HUES64 (cell line): ENCODE measurements at regions not wholly inside any gene's neighbourhood (a gene's known extent, or its start where the extent isn't known, plus 50 kb on each side); places are given as distances from the start of the nearest gene placed in this dataset.

Experiments
- H3K27ac ChIP-seq: 2 replicates; pipeline ENCODE4 v1.7.0; 2013; ENCODE audit warnings: low read depth, low read length, inconsistent platforms
- H3K27me3 ChIP-seq: 2 replicates; pipeline ENCODE4 v1.6.1; 2013; ENCODE audit warnings: mild to moderate bottlenecking, low read length; ENCODE audit not compliant: insufficient read depth
- H3K36me3 ChIP-seq: 2 replicates; pipeline ENCODE4 v1.6.1; 2013; ENCODE audit warnings: mild to moderate bottlenecking, low read length; ENCODE audit not compliant: insufficient read depth
- H3K4me1 ChIP-seq: 2 replicates; pipeline ENCODE4 v1.6.1; 2013; ENCODE audit warnings: mild to moderate bottlenecking, low read length, moderate library complexity; ENCODE audit not compliant: insufficient read depth
- H3K4me3 ChIP-seq: 2 replicates; pipeline ENCODE4 v1.5.1; 2013; ENCODE audit warnings: mild to moderate bottlenecking, low read length, moderate library complexity
- H3K9ac ChIP-seq: 2 replicates; pipeline ENCODE4 v1.6.1; 2013; ENCODE audit warnings: mild to moderate bottlenecking, low read depth, low read length
- H3K9me3 ChIP-seq: 2 replicates; pipeline ENCODE4 v1.6.1; 2013; ENCODE audit warnings: low read depth, low read length; ENCODE audit not compliant: insufficient read depth
- WGBS: fragments of 150-250, 120-280 bp; methylation state at CpG from one replicate; pipeline ENCODE4 v1.1.7; 2013; ENCODE audit warnings: missing lambda C conversion rate; 5-methylcytosine and 5-hydroxymethylcytosine counted together

DNA sequence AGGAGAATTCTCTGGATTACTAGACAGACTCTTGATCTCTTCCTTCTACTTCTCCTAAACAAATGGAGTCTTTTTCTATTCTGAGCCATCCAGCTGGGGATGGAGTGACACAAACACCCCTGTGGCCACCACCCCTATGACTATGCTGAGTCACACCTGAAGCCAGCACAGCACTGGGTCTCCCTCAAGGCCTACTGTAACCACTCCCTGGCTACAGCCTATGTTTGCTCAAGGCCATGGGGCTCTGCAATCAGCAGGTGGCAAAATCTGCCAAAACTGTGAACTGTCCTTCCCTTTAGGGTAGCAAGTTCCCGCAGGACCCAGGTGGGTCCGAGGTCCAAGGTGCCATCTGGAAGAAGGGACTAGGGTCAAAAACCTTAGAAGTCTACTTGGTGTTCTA lies 132.3 kb downstream of the TINAG start:
- no peaks in the 10 kb centered on the region for H3K9me3 ChIP-seq
- H3K27me3 ChIP-seq = no peaks in the 10 kb centered on the region
- H3K4me3 ChIP-seq = no peak overlapping the region
- 93% methylated on average over 2 of the region's 2 CpGs for WGBS
- no peak overlapping the region for H3K27ac ChIP-seq
- H3K9ac ChIP-seq = no peak overlapping the region
- H3K36me3 ChIP-seq = no peaks in the 10 kb centered on the region
- H3K4me1 ChIP-seq = no peaks in the 10 kb centered on the region

DNA sequence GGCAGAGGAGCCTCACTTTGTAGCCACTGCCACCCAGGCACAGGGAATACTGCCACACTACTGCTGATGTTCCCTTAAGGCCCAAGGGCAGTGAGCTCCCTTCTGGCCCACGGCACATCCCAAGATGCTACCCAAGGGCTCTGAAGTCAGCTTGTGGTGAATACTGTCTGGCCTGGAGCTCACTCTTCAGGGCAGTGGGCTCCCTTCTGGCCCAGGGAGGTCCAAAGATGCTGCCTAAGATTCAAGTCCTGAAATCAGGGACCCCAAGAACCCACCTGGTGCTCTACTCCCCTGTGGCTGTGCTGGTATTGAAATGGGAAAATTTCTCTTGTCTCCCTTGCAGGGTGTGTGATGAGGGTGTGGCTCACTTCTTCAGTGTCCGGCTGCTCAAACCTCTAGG lies 132.8 kb downstream of the TINAG start:
- 98% methylated on average over 2 of the region's 2 CpGs for WGBS
- Histone ChIP-seq H3K36me3 (no peaks in the 10 kb centered on the region), H3K9ac (no peak overlapping the region), H3K4me1 (no peaks in the 10 kb centered on the region), H3K27me3 (no peaks in the 10 kb centered on the region), H3K9me3 (no peaks in the 10 kb centered on the region), H3K4me3 (no peak overlapping the region), H3K27ac (no peak overlapping the region)

DNA sequence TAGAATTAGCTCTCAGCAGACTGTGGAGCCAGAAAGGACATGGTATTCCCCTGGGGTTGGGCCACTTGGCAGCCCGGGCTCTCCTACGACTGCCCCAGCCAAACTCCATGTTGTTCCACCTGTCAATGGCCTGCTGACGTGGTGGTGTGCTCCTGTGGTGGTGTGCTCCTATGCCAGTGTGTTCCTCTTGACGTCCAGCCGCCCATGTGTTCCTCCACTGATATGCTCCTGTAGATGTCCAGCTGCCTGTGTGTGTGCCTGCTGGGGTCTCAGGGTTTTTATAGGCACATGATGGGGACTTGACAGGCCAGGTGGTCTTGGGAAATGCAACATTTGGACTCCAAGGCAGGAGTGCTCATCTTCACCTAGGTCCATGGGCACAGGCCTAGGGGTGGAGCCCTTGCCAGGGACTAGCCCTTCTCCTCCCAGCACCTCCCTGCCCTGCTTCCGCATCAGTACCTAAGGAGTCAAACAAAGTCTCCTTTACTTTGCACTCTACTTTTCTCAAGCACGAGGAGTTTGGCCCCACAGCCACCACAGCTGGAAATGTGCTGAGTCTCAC lies 133.5 kb downstream of the TINAG start:
- 97% methylated on average over 7 of the region's 7 CpGs for WGBS
- Histone ChIP-seq H3K9ac (no peak overlapping the region), H3K4me1 (no peaks in the 10 kb centered on the region), H3K27me3 (no peaks in the 10 kb centered on the region), H3K9me3 (no peaks in the 10 kb centered on the region), H3K4me3 (no peak overlapping the region), H3K36me3 (no peaks in the 10 kb centered on the region), H3K27ac (no peak overlapping the region)

DNA sequence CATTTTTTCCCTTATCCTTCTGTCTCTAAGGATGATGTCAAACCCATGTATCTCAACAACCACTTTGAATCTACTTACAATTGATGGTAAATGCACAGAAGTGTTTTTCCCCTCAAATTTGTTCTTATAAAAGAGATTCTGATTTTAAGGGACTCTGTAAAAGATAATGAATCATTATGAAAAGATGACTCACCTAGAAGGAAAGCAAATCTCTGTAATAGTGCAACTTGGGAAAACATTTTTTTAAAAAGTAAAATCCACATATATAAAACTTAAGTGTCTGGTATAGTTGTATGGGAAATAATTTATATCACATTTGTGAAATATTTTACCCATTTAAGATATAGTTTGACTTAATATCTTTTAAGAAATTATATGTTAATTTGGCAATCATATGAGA lies 137.0 kb downstream of the TINAG start:
- H3K9ac ChIP-seq = no peak overlapping the region
- H3K9me3 ChIP-seq = no peaks in the 10 kb centered on the region
- no peaks in the 10 kb centered on the region for H3K36me3 ChIP-seq
- H3K27me3 ChIP-seq = no peaks in the 10 kb centered on the region
- H3K4me3 ChIP-seq = no peak overlapping the region
- H3K4me1 ChIP-seq = no peaks in the 10 kb centered on the region
- no peak overlapping the region for H3K27ac ChIP-seq

DNA sequence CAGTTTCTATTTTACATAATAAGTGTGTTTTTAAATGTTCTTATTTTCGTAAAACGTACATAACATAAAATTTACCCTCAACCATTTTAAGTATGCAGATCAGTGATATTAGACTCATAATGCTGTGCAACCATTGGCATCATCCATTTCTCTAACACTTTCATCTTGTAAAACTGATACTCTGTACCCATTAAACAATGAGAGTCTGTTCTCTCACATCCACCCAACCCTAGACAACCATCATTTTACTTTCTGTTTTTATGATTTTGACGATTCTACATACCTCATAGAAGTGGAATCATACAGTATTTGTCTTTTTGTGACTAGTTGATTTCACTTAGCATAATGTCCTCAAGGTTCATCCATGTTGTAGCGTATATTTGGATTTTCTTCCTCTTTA lies 140.4 kb downstream of the TINAG start:
- 89% methylated on average over 4 of the region's 4 CpGs for WGBS
- no peaks in the 10 kb centered on the region for H3K36me3 ChIP-seq
- H3K27me3 ChIP-seq = no peaks in the 10 kb centered on the region
- no peak overlapping the region for H3K4me3 ChIP-seq
- H3K9ac ChIP-seq = no peak overlapping the region
- no peak overlapping the region for H3K27ac ChIP-seq
- no peaks in the 10 kb centered on the region for H3K4me1 ChIP-seq
- no peaks in the 10 kb centered on the region for H3K9me3 ChIP-seq

DNA sequence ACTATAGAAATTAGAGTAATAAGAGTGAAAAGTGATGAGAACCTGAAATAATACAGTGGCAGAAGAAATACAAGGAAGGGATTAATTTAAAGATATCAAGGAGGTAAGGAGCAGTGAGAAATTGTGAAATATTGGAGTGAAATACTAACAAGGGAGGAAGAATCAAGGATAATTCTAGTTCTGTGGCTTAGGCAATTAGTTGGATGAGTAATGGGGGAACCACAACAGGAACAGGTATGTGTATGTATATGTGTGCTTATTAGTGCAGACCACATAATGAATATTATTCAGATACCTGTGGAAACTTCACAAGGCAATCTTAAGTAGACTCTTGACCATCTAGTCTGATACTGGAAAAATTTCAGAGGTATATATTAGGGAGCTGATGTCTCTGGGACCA lies 143.3 kb downstream of the TINAG start:
- no peak overlapping the region for H3K4me3 ChIP-seq
- H3K27me3 ChIP-seq = no peaks in the 10 kb centered on the region
- H3K9ac ChIP-seq = no peak overlapping the region
- no peaks in the 10 kb centered on the region for H3K4me1 ChIP-seq
- no peak overlapping the region for H3K27ac ChIP-seq
- no peaks in the 10 kb centered on the region for H3K36me3 ChIP-seq
- no peaks in the 10 kb centered on the region for H3K9me3 ChIP-seq

DNA sequence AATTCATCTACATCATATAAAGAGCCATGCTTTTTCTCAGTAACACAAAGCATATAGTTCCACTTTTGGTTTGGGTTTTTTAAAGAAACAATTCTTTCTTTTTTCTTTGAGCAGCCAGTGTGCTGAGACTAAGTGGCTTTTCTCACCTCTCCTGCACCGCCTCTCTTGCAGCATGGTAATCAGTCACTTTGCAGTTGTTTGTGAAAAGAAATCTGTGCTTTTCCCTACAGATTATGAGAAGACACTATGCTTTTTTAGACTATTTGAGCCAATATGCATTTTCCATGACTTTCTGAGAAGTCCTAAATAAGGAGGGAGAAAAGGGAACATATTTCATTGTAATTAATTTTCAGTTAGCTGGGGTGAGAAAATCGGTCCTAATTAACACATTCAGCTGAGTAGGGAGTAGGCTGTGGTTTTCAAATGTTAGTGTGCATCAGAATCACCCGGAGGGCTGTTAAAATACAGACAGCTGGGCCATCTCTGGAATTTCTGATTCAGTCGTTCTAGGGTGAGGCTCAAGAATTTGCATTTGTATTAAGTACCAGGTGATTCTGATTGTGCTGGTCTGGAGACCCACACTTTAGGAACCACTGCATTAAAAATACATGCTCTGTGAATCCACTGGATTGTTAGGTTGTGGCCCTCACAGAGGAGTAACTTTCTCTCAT lies 155.2 kb downstream of the TINAG start:
- Histone ChIP-seq H3K9me3 (no peaks in the 10 kb centered on the region), H3K4me3 (no peak overlapping the region), H3K27ac (no peak overlapping the region; the same call in 1 of the 2 replicates), H3K27me3 (no peaks in the 10 kb centered on the region), H3K36me3 (no peaks in the 10 kb centered on the region), H3K9ac (no peak overlapping the region), H3K4me1 (peaks cover 2% of the 10 kb centered on the region; the same call in 1 of the 2 replicates)
- 52% methylated on average over 4 of the region's 4 CpGs for WGBS

DNA sequence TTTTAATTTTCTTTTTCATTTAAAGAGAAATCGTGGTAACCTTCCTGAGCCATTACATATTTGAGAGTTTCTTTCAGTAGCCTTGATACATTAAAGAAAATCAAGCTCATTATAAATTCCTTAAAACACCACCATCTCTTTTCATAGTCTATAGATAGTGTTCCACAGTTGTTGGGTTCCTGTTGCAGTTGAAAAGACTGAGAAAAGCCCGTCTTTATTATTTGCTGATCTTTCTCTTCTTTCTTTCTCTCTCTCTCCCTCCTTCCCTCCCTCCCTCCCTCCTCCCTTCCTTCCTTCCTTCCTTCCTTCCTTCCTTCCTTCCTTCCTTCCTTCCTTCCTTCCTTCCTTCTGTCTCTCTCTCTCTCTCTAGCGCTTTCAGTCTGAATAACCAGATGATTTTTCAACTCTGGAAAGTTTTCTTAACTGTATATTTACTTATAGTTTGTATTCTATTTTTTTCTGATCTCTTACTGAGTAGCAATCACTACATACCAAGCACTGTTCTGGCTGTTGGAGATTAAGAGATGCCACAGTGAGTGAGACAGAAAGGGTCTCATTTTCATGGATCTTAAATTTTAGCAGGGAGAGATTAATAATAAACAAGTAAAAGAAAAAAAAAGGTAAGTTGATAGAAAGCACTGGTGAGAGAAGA lies 157.5 kb downstream of the TINAG start:
- H3K27me3 ChIP-seq = no peaks in the 10 kb centered on the region
- H3K4me1 ChIP-seq = peaks cover 2% of the 10 kb centered on the region; the same call in 1 of the 2 replicates
- no peaks in the 10 kb centered on the region for H3K36me3 ChIP-seq
- 90% methylated on average over 2 of the region's 3 CpGs for WGBS
- H3K4me3 ChIP-seq = no peak overlapping the region
- H3K27ac ChIP-seq = no peak overlapping the region
- no peak overlapping the region for H3K9ac ChIP-seq
- no peaks in the 10 kb centered on the region for H3K9me3 ChIP-seq

DNA sequence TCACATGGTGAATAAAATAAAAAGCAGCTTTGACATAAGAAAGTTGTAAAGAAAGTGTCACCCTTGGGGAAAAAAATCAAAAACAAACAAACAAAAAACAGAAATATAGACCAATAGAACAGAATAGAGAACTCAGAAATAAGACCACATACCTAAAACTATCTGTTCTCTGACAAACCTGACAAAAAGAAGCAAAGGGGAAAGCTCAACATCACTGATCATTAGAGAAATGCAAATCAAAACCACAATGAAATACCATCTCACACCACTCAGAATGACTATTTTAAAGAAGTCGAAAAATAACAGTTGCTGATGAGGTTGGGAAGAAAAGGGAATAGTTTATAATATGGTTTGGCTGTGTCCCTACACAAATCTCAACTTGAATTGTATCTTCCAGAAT lies 159.1 kb downstream of the TINAG start:
- H3K9me3 ChIP-seq = no peaks in the 10 kb centered on the region
- WGBS = no CpG with 5 or more reads among the region's 1 CpG
- H3K4me3 ChIP-seq = no peak overlapping the region
- no peaks in the 10 kb centered on the region for H3K27me3 ChIP-seq
- H3K36me3 ChIP-seq = no peaks in the 10 kb centered on the region
- no peak overlapping the region for H3K9ac ChIP-seq
- no peak overlapping the region for H3K27ac ChIP-seq
- H3K4me1 ChIP-seq = peaks cover 2% of the 10 kb centered on the region; the same call in 1 of the 2 replicates

DNA sequence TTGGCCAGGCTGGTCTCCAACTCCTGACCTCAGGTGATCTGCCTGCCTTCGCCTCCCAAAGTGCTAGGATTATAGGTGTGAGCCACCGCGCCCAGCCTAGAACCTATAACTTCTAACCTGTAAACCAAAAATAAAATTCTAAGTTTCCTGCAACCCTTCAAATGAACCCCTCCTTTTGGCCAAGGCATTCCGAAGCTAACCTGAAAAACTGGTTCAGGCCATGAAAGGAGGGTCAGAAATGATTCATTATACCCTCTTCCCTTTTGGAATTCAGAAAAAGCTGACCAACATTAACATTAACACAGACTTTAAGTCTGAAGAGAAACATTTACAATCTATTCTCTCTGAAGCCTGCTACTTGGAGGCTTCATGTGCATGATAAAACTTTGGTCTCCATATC lies 165.1 kb downstream of the TINAG start:
- Histone ChIP-seq H3K9ac (no peak overlapping the region), H3K4me1 (no peaks in the 10 kb centered on the region; the same call in 1 of the 2 replicates), H3K4me3 (no peak overlapping the region), H3K27ac (no peak overlapping the region), H3K27me3 (no peaks in the 10 kb centered on the region), H3K9me3 (no peaks in the 10 kb centered on the region), H3K36me3 (no peaks in the 10 kb centered on the region)
- WGBS = 95% methylated on average over 4 of the region's 4 CpGs

DNA sequence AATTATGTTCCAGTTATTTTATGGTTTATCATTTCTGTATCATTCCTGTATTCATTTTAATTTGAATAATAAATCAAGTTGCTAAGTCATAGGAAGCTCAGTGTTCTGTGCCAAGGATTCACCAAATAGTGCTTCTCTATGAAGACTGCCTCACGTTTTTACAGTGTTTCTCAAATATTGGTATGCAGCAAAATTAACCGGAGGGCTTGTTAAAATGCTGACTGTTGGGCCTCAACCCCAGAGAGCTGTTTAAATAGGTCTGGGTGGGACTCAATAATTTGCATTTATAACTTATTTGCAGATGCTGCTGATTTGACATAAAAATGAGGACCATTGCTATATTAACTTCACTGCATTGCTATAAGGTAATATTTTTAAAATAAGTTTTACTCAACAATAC lies 166.7 kb downstream of the TINAG start:
- Histone ChIP-seq H3K9ac (no peak overlapping the region), H3K9me3 (no peaks in the 10 kb centered on the region), H3K27ac (no peak overlapping the region), H3K4me1 (no peaks in the 10 kb centered on the region; the same call in 1 of the 2 replicates), H3K27me3 (no peaks in the 10 kb centered on the region), H3K4me3 (no peak overlapping the region), H3K36me3 (no peaks in the 10 kb centered on the region)
- 100% methylated on average over 2 of the region's 2 CpGs for WGBS
